HG03469 (cell line): ENCODE measurements at regions not wholly inside any gene's neighbourhood (a gene's known extent, or its start where the extent isn't known, plus 50 kb on each side); places are given as distances from the start of the nearest gene placed in this dataset.
A peak's percentile ranks its signal among the peaks of the same experiment; 100 is the strongest.

ENCODE experiments used
- ATAC-seq: cut with Tn5 transposase; IDR thresholded peaks from one replicate; pipeline ENCODE4 v1.9.1; 2021; ENCODE audit warnings: mild to moderate bottlenecking, moderate library complexity, moderate number of reproducible peaks; ENCODE audit not compliant: unreplicated experiment

GRCh38 chr6:140130074-140130473 lies 755.6 kb upstream of the CITED2 start:
- no peak for ATAC-seq

- no peak for ATAC-seq
These were observed 750.0 kb upstream of the CITED2 start for GRCh38 chr6:140124498-140124897.

- no peak for ATAC-seq
These were observed 733.7 kb upstream of the CITED2 start for GRCh38 chr6:140108167-140108566.

- no peak for ATAC-seq
These were observed 732.8 kb upstream of the CITED2 start for GRCh38 chr6:140107216-140107615.

GRCh38 chr6:140105857-140106256 lies 731.4 kb upstream of the CITED2 start:
- no peak for ATAC-seq

- no peak for ATAC-seq
These were observed 730.8 kb upstream of the CITED2 start for GRCh38 chr6:140105241-140105640.

- no peak for ATAC-seq
These were observed 727.4 kb upstream of the CITED2 start for GRCh38 chr6:140101818-140102217.

GRCh38 chr6:140101367-140101766 lies 726.9 kb upstream of the CITED2 start:
- peak; percentile 52 for ATAC-seq

- no peak for ATAC-seq
These were observed 721.1 kb upstream of the CITED2 start for GRCh38 chr6:140095532-140095931.

GRCh38 chr6:140091895-140092294 lies 717.4 kb upstream of the CITED2 start:
- no peak for ATAC-seq

- ATAC-seq, result no peak
These were observed 716.4 kb upstream of the CITED2 start for GRCh38 chr6:140090871-140091270.

GRCh38 chr6:140083375-140083774 lies 708.9 kb upstream of the CITED2 start:
- no peak for ATAC-seq

GRCh38 chr6:140082867-140083297 lies 708.4 kb upstream of the CITED2 start:
- ATAC-seq, result no peak

GRCh38 chr6:140079328-140079727 lies 704.9 kb upstream of the CITED2 start:
- no peak for ATAC-seq

GRCh38 chr6:140078561-140079125 lies 704.2 kb upstream of the CITED2 start:
- ATAC-seq, result no peak

- ATAC-seq, result no peak
These were observed 703.5 kb upstream of the CITED2 start for GRCh38 chr6:140077827-140078560.

- no peak for ATAC-seq
These were observed 701.7 kb upstream of the CITED2 start for GRCh38 chr6:140076105-140076504.

GRCh38 chr6:140073456-140073855 lies 699.0 kb upstream of the CITED2 start:
- no peak for ATAC-seq

GRCh38 chr6:140071601-140072062 lies 697.2 kb upstream of the CITED2 start:
- ATAC-seq, result no peak

GRCh38 chr6:140070846-140071473 lies 696.5 kb upstream of the CITED2 start:
- no peak for ATAC-seq

GRCh38 chr6:140069576-140069975 lies 695.1 kb upstream of the CITED2 start:
- ATAC-seq, result no peak

GRCh38 chr6:140068801-140069200 lies 694.4 kb upstream of the CITED2 start:
- ATAC-seq, result no peak
